ENCODE measurements at regions not wholly inside any gene's neighbourhood (a gene's known extent, or its start where the extent isn't known, plus 50 kb on each side); places are given as distances from the start of the nearest gene placed in this dataset.

DNA sequence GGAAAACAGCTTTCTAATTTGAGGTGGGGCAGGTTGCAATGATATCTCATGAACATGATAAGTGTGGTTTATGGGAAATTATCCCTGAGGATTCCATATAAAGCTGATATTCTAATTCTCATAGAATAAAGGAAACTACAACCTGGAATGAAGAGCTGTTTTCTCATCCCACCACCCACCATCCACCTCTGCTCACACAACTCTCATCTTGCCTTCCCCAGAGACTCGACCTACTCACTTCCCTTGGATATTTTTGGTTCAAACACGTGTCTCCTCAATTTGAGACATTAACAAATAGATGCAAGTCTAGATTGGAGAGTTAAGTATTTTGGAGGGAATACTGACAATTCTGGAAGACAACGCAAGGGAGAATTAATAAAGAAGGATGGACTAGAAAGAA is 490.9 kb downstream of the TMEM182 start:
- no peaks in the 10 kb centered on the region for H3K36me3 ChIP-seq
- no peak overlapping the region for H3K4me3 ChIP-seq (ENCODE audit: low read depth, low read length)
- no peak for DNase-seq
- peaks cover 38% of the 10 kb centered on the region for H3K27me3 ChIP-seq (ENCODE audit: insufficient read depth, low read depth, severe bottlenecking)
- no peaks in the 10 kb centered on the region for H3K9me3 ChIP-seq (ENCODE audit: severe bottlenecking)
- TF ChIP-seq, protein P1, sequence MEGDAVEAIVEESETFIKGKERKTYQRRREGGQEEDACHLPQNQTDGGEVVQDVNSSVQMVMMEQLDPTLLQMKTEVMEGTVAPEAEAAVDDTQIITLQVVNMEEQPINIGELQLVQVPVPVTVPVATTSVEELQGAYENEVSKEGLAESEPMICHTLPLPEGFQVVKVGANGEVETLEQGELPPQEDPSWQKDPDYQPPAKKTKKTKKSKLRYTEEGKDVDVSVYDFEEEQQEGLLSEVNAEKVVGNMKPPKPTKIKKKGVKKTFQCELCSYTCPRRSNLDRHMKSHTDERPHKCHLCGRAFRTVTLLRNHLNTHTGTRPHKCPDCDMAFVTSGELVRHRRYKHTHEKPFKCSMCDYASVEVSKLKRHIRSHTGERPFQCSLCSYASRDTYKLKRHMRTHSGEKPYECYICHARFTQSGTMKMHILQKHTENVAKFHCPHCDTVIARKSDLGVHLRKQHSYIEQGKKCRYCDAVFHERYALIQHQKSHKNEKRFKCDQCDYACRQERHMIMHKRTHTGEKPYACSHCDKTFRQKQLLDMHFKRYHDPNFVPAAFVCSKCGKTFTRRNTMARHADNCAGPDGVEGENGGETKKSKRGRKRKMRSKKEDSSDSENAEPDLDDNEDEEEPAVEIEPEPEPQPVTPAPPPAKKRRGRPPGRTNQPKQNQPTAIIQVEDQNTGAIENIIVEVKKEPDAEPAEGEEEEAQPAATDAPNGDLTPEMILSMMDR (IDR thresholded peaks at IDR 0.05; ENCODE audit: low read depth, low read length), result no peak
- no peak overlapping the region for H3K27ac ChIP-seq

DNA sequence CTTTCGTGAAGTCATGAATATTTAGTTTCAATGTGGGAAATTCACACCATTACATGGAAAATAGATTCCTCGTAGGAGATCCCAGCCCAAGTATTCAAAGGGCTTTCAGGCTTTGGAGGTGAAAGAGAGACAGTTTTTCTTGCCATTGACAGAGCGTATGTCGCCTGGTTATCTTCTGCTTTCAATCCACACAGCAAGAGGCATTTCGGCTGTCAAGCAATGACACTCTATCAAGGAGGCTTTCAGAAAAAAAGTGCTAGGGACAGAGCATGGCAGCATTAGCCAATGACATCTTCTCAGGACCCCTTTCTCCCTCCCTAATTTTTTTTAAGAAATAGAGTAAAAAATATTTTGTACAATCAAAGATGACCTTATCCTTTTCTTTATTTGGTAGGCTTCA is 492.8 kb downstream of the TMEM182 start:
- Histone ChIP-seq H3K9me3 (ENCODE audit: severe bottlenecking) (no peaks in the 10 kb centered on the region), H3K4me3 (ENCODE audit: low read depth, low read length) (no peak overlapping the region), H3K36me3 (no peaks in the 10 kb centered on the region), H3K27me3 (ENCODE audit: insufficient read depth, low read depth, severe bottlenecking) (peaks cover 39% of the 10 kb centered on the region), H3K27ac (no peak overlapping the region)
- DNase-seq, result no peak
- TF ChIP-seq, protein P1 (IDR thresholded peaks at IDR 0.05; ENCODE audit: low read depth, low read length), result no peak

DNA sequence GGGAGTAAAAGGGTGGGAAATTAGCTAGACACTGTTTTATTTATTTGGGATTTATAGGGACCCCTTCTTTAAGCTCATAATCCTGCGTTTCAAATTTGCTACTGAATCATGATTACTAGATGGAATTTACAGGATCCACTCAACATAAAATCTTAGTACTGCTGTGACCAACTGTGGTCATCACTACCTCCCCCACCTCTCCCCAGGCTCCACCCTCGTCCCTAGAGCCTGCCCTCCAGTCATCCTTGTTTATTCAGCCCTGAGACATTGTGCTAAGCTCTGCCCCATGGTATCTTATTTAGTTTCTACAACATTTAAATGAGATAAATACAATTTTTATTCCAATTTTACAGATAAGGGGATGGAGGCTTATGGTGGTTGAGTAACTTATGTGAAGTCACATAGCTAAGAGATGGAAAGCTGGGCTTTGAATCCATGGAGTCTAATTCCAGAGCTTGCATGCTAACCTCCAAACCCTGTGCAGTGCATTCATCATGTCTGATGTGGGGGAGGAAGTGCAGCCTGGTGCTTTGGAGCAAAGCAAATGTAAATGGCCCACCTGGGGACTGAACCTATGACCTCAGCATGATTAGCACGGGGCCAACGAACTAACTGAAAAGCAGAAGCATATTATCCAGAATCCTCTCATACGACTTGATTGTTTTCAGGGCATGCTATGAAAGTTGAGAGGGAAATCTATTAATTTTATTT is 502.4 kb downstream of the TMEM182 start:
- Histone ChIP-seq H3K36me3 (no peaks in the 10 kb centered on the region), H3K27me3 (ENCODE audit: insufficient read depth, low read depth, severe bottlenecking) (peaks cover 46% of the 10 kb centered on the region), H3K27ac (no peak overlapping the region), H3K9me3 (ENCODE audit: severe bottlenecking) (no peaks in the 10 kb centered on the region), H3K4me3 (ENCODE audit: low read depth, low read length) (no peak overlapping the region)
- TF ChIP-seq, protein P1 (IDR thresholded peaks at IDR 0.05; ENCODE audit: low read depth, low read length), result no peak
- no peak for DNase-seq

DNA sequence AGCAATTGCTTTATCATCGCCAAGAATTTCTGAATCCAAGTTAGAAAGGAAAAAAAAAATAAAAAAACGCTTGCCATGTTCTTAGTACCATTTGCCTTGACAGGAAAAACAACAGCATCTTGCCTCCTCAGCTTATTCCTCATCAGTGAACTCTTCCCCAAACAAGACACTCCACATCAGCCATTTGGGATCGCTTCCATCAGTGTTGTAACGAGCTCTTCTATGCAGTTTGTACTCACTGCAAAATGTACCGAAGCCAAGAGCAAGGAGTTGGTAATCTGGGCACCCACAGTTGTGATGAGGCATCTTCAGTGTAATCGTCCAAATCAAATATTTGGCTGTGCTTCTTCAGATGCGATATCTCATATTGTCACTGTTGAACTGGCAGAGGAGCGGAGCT is 503.7 kb downstream of the TMEM182 start:
- no peak overlapping the region for H3K4me3 ChIP-seq (ENCODE audit: low read depth, low read length)
- no peak for DNase-seq
- no peaks in the 10 kb centered on the region for H3K9me3 ChIP-seq (ENCODE audit: severe bottlenecking)
- TF ChIP-seq, protein P1 (IDR thresholded peaks at IDR 0.05; ENCODE audit: low read depth, low read length), result no peak
- H3K27ac ChIP-seq, result no peak overlapping the region
- H3K36me3 ChIP-seq, result no peaks in the 10 kb centered on the region
- peaks cover 52% of the 10 kb centered on the region for H3K27me3 ChIP-seq (ENCODE audit: insufficient read depth, low read depth, severe bottlenecking)

DNA sequence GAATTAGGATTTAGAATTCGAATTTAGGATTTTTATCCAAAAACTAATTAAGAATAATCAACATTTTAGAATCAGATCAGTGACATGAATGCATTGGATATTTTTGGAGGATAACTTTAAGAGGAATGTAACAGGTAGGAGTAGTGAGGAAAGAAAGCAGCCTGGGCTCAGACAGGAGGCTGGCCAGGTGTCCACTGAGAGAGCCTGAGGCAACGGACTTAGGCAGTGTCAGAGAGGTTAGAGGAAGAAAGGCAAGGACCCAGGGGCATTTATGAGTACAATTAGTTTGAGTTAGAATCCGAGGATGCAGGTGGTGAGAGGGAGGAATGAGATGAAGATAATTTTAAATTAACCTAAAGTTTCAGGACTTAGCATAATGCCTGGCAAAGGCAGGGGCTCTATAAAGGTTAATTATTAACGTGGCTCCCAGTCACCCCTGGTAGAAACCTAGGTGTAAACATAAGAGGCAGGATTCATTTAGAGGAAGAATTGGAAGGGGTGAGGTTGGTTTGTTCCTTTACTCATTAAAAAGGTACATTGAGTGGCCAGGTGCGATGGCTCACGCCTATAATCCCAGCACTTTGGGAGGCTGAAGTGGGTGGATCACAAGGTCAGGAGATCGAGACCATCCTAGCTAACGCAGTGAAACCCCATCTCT is 507.1 kb downstream of the TMEM182 start:
- Histone ChIP-seq H3K27me3 (ENCODE audit: insufficient read depth, low read depth, severe bottlenecking) (peaks cover 32% of the 10 kb centered on the region), H3K4me3 (ENCODE audit: low read depth, low read length) (no peak overlapping the region), H3K9me3 (ENCODE audit: severe bottlenecking) (no peaks in the 10 kb centered on the region), H3K36me3 (no peaks in the 10 kb centered on the region), H3K27ac (no peak overlapping the region)
- TF ChIP-seq, protein P1 (IDR thresholded peaks at IDR 0.05; ENCODE audit: low read depth, low read length), result no peak
- DNase-seq, result no peak

All from WERI-Rb-1 (cell line).